ENCODE measurements at regions not wholly inside any gene's neighbourhood (a gene's known extent, or its start where the extent isn't known, plus 50 kb on each side); places are given as distances from the start of the nearest gene placed in this dataset.

GRCh38 chr13:40197049-40197448 lies 469.4 kb downstream of the FOXO1 start:
- TF ChIP-seq GATA3 (IDR thresholded peaks at IDR 0.05; ENCODE audit: low read depth, low read length): no peak
- no peak for TF ChIP-seq GATA2 (IDR thresholded peaks at IDR 0.05; ENCODE audit: low read depth, low read length)

All from SH-SY5Y (cell line).